IPS DF 6.9 (cell line): ENCODE measurements at regions not wholly inside any gene's neighbourhood (a gene's known extent, or its start where the extent isn't known, plus 50 kb on each side); places are given as distances from the start of the nearest gene placed in this dataset.
A peak's percentile ranks its signal among the peaks of the same experiment; 100 is the strongest.
"Not testable (repeated sequence)": the region's sequence is repeated elsewhere in the genome, so short reads cannot be mapped to it uniquely, and the experiment has no call there.

Source experiments
- DNase-seq: peaks from one replicate; pipeline ENCODE4 v3.0.0-alpha.2; 2013; ENCODE audit warnings: low read depth, low spot score
- H3K27ac ChIP-seq: one replicate; pipeline ENCODE4 v1.5.1; 2013; ENCODE audit warnings: low read length, control low read depth
- H3K27me3 ChIP-seq: 2 replicates; pipeline ENCODE4 v1.6.1; 2013; ENCODE audit warnings: mild to moderate bottlenecking, low read length; ENCODE audit not compliant: control insufficient read depth, insufficient read depth
- H3K36me3 ChIP-seq: 2 replicates; pipeline ENCODE4 v1.6.1; 2013; ENCODE audit warnings: low read length; ENCODE audit not compliant: control insufficient read depth, insufficient read depth
- H3K4me1 ChIP-seq: 2 replicates; pipeline ENCODE4 v1.6.1; 2013; ENCODE audit warnings: low read length; ENCODE audit not compliant: control insufficient read depth, insufficient read depth
- H3K4me3 ChIP-seq: 2 replicates; pipeline ENCODE4 v1.5.1; 2013; ENCODE audit warnings: mild to moderate bottlenecking, low read length
- H3K9me3 ChIP-seq: 2 replicates; pipeline ENCODE4 v1.6.1; 2013; ENCODE audit warnings: low read length, inconsistent platforms; ENCODE audit not compliant: control insufficient read depth, insufficient read depth
- WGBS: extraction: QIAGEN DNeasy Blood & Tissue Kit; methylation state at CpG from one replicate; pipeline ENCODE4 v1.1.7; 2013; ENCODE audit warnings: mixed read lengths, missing lambda C conversion rate; ENCODE audit not compliant: insufficient read length, insufficient coverage; 5-methylcytosine and 5-hydroxymethylcytosine counted together

GRCh38 chr4:112747036-112747435 is 110.1 kb downstream of the LARP7 start:
- no peaks in the 10 kb centered on the region for H3K27me3 ChIP-seq
- peak overlapping the region; percentile 38 for H3K27ac ChIP-seq
- DNase-seq = no peak
- H3K4me1 ChIP-seq = no peaks in the 10 kb centered on the region
- H3K4me3 ChIP-seq = no peak overlapping the region
- no CpG with 5 or more reads among the region's 1 CpG for WGBS
- H3K36me3 ChIP-seq = no peaks in the 10 kb centered on the region
- H3K9me3 ChIP-seq = no peaks in the 10 kb centered on the region

- no peaks in the 10 kb centered on the region for H3K27me3 ChIP-seq
- no peaks in the 10 kb centered on the region for H3K9me3 ChIP-seq
- no peak for DNase-seq
- no peaks in the 10 kb centered on the region for H3K4me1 ChIP-seq
- H3K4me3 ChIP-seq = no peak overlapping the region
- H3K27ac ChIP-seq = peak overlapping the region; percentile 67
- no peaks in the 10 kb centered on the region for H3K36me3 ChIP-seq
Observed at GRCh38 chr4:112748352-112748878, 111.5 kb downstream of the LARP7 start.

- not testable (repeated sequence) for H3K36me3 ChIP-seq, DNase-seq, H3K4me3 ChIP-seq, H3K27me3 ChIP-seq, H3K4me1 ChIP-seq, H3K9me3 ChIP-seq
- no CpG with 5 or more reads among the region's 7 CpGs for WGBS
- H3K27ac ChIP-seq = peak overlapping the region; percentile 65
Observed at GRCh38 chr4:112750749-112751148, 113.8 kb downstream of the LARP7 start.

DNA sequence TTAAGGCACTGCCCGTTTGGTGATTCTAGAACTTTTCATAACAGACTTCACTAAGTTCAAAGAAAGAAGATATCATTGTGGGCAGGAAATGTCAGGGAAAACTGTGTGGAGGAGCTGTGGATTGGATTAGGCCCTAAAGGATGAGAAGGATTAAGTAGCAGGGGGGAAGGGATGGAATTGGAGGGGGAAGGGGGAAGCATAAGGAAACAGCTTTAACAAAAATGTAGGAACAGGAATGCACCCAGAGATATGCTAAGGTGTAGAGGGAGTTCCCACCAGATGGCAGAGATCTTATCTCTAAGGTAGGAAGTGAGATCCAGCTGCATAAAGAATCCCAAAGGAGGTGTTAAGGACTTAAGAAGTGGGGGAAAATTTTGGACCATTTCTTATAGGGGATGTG is 114.5 kb downstream of the LARP7 start:
- H3K36me3 ChIP-seq = no peaks in the 10 kb centered on the region
- H3K4me1 ChIP-seq = no peaks in the 10 kb centered on the region
- WGBS = no CpG with 5 or more reads among the region's 1 CpG

GRCh38 chr4:112752061-112752460 is 115.1 kb downstream of the LARP7 start:
- H3K36me3 ChIP-seq = no peaks in the 10 kb centered on the region
- H3K9me3 ChIP-seq = no peaks in the 10 kb centered on the region
- no peaks in the 10 kb centered on the region for H3K27me3 ChIP-seq
- WGBS = no CpG with 5 or more reads among the region's 1 CpG
- no peak overlapping the region for H3K4me3 ChIP-seq
- peak overlapping the region; percentile 55 for H3K27ac ChIP-seq
- no peak for DNase-seq
- no peaks in the 10 kb centered on the region for H3K4me1 ChIP-seq

More for the DNA sequence above, 114.5 kb downstream of the LARP7 start:
- Histone ChIP-seq H3K4me3 (no peak overlapping the region), H3K9me3 (no peaks in the 10 kb centered on the region), H3K27me3 (no peaks in the 10 kb centered on the region), H3K27ac (peak overlapping the region; percentile 65)
- DNase-seq = no peak

DNA sequence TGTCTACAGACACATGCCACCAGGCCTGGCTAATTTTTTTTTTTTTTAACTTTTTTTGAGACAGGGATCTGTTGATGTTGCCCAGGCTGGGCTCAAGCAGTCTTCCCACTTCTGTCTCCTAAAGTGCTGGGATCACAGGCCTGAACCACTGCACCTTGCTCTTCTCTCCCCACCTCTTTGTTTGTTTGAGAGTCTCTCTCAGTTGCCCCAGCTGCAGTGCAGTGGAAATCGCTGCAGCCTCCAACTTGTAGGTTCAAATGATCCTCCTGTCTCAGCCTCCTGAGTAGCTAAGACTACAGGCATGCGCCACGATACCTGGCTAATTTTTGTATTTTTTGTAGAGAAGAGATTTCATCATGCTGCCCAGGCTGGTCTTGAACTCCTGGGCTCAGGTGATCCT is 115.6 kb downstream of the LARP7 start:
- WGBS = no CpG with 5 or more reads among the region's 3 CpGs

GRCh38 chr4:112753333-112753732 is 116.4 kb downstream of the LARP7 start:
- WGBS = no CpG with 5 or more reads among the region's 3 CpGs
- H3K4me1 ChIP-seq = no peaks in the 10 kb centered on the region
- no peak overlapping the region for H3K4me3 ChIP-seq
- no peaks in the 10 kb centered on the region for H3K27me3 ChIP-seq
- H3K9me3 ChIP-seq = no peaks in the 10 kb centered on the region
- DNase-seq = no peak
- H3K27ac ChIP-seq = no peak overlapping the region
- H3K36me3 ChIP-seq = no peaks in the 10 kb centered on the region

More for the DNA sequence above, 115.6 kb downstream of the LARP7 start:
- no peaks in the 10 kb centered on the region for H3K36me3 ChIP-seq
- DNase-seq = no peak
- no peaks in the 10 kb centered on the region for H3K27me3 ChIP-seq
- H3K9me3 ChIP-seq = no peaks in the 10 kb centered on the region
- H3K4me1 ChIP-seq = no peaks in the 10 kb centered on the region
- H3K4me3 ChIP-seq = no peak overlapping the region
- peak overlapping the region; percentile 55 for H3K27ac ChIP-seq

GRCh38 chr4:112759313-112759712 is 122.4 kb downstream of the LARP7 start:
- no peaks in the 10 kb centered on the region for H3K27me3 ChIP-seq
- H3K9me3 ChIP-seq = no peaks in the 10 kb centered on the region
- peaks cover 2% of the 10 kb centered on the region; the same call in 1 of the 2 replicates for H3K4me1 ChIP-seq
- H3K27ac ChIP-seq = peak overlapping the region; percentile 69
- H3K36me3 ChIP-seq = no peaks in the 10 kb centered on the region
- DNase-seq = peak; percentile 75
- no CpG with 5 or more reads among the region's 4 CpGs for WGBS
- H3K4me3 ChIP-seq = no peak overlapping the region

DNA sequence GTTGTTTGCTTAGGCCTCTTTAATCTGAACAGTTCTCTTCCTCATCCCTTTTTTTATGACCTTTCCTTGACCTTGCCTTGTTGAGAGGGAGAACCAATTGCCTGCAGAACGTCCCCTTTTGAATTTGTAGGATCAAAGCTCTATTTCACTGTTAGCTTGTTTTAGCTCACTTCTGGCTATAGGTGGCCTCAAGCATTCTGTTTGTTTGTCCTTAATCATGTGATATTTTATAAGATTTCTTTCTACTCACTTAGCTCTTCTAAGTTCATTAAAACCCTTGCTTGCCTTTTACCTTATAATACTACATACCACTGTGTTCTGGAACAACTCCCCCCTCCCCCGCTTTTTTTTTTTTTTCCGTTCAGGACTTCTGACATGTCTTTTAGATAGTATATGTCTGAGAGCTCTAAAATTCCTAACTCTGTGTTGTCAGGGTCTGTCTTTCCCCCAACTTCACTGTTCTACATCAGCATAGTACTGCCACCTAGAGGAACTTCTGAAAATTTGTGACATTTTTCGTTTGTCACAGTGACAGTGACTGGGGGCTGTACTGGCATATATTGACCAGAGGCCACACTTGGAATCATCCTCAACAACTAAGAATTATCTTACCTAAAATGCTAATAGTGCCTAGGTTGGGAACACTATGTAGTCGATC is 128.5 kb downstream of the LARP7 start:
- Histone ChIP-seq H3K9me3 (no peaks in the 10 kb centered on the region), H3K4me3 (no peak overlapping the region), H3K27ac (no peak overlapping the region), H3K36me3 (no peaks in the 10 kb centered on the region), H3K27me3 (no peaks in the 10 kb centered on the region), H3K4me1 (no peaks in the 10 kb centered on the region; the same call in 1 of the 2 replicates)
- no CpG with 5 or more reads among the region's 5 CpGs for WGBS
- DNase-seq = no peak

- H3K27ac ChIP-seq = no peak overlapping the region
- H3K36me3 ChIP-seq = no peaks in the 10 kb centered on the region
- no CpG with 5 or more reads among the region's 3 CpGs for WGBS
- H3K4me1 ChIP-seq = no peaks in the 10 kb centered on the region; the same call in 1 of the 2 replicates
- DNase-seq = no peak
- no peaks in the 10 kb centered on the region for H3K27me3 ChIP-seq
- H3K4me3 ChIP-seq = no peak overlapping the region
- H3K9me3 ChIP-seq = no peaks in the 10 kb centered on the region
Observed at GRCh38 chr4:112766422-112766821, 129.5 kb downstream of the LARP7 start.

GRCh38 chr4:112767386-112767785 is 130.4 kb downstream of the LARP7 start:
- H3K36me3 ChIP-seq = no peaks in the 10 kb centered on the region
- DNase-seq = no peak
- H3K27me3 ChIP-seq = no peaks in the 10 kb centered on the region
- H3K4me3 ChIP-seq = no peak overlapping the region
- no CpG with 5 or more reads among the region's 6 CpGs for WGBS
- H3K27ac ChIP-seq = no peak overlapping the region
- H3K4me1 ChIP-seq = no peaks in the 10 kb centered on the region
- no peaks in the 10 kb centered on the region for H3K9me3 ChIP-seq
